HL-60 (cell line): ENCODE measurements at regions not wholly inside any gene's neighbourhood (a gene's known extent, or its start where the extent isn't known, plus 50 kb on each side); places are given as distances from the start of the nearest gene placed in this dataset.

Source experiments
- DNase-seq, 2 experiments: peaks; one replicate each; pipeline ENCODE4 v3.0.0-alpha.2; 2010 to 2020; ENCODE audit warnings: low read depth in 1 of 2, low spot score in 1 of 2
- H3K27ac ChIP-seq: fragments of 250-450 bp; sonication (Bioruptor Pico); replicated peaks from 2 replicates; pipeline ENCODE4 v1.5.1; 2020; ENCODE audit warnings: mild to moderate bottlenecking, moderate library complexity
- H3K27me3 ChIP-seq: fragments of 250-450 bp; sonication (Bioruptor Pico); 2 replicates; pipeline ENCODE4 v1.5.1; 2021; ENCODE audit warnings: mild to moderate bottlenecking, moderate library complexity; ENCODE audit not compliant: insufficient read depth, poor library complexity, severe bottlenecking
- H3K4me3 ChIP-seq: replicated peaks from 2 replicates; pipeline ENCODE4 v1.5.1; 2011; ENCODE audit warnings: mild to moderate bottlenecking, control low read depth, low read length; ENCODE audit not compliant: insufficient read depth
- GABPA ChIP-seq: IDR thresholded peaks from 2 replicates; pipeline ENCODE4 v1.6.1; 2012; ENCODE audit warnings: low read depth
- POLR2AphosphoS5 ChIP-seq: IDR thresholded peaks from 2 replicates; pipeline ENCODE4 v1.6.1; 2012; ENCODE audit warnings: low read depth
- SPI1 ChIP-seq: IDR thresholded peaks from 2 replicates; pipeline ENCODE4 v1.6.1; 2012; ENCODE audit warnings: low read depth, mild to moderate bottlenecking, borderline replicate concordance
- TF ChIP-seq, protein P1 (sequence below): IDR thresholded peaks from 2 replicates; pipeline ENCODE4 v1.6.1; 2012; ENCODE audit warnings: low read depth; ENCODE audit not compliant: insufficient replicate concordance
- TF ChIP-seq, protein P2 (sequence below): IDR thresholded peaks from one replicate; pipeline ENCODE4 v1.5.1; 2011; ENCODE audit warnings: low read length, control low read depth, inconsistent platforms; ENCODE audit not compliant: insufficient read depth

DNA sequence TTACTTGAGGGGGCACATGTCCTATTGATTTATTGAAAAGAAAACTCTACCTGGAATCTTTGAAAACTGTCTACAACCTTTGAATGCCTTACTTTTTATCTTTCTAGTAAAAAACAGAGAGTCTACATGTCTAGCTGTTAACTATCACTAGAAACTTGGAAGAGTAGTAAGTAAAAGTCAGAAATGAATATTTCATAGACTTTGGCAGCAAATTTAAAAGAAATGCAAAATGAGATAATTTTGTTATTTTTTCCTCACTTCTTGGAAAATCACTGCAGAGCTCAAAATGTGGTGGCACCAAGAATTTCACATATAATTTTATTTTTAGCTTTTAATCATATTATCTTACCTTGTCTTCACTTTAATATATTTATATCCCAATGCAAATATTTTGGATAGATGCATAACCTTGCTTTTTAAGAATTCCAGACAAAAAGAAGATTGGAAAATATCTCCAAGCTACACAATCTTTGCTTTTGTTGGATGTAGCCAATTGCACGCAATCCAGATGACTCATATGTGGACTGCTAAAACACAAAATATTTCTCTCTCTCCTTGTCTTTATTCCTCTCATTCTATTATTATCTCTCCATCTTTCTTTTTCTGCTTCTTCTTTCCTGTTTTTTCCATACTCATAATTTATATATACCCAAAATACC lies 92.2 kb upstream of the DSEL start:
- no peak for TF ChIP-seq POLR2AphosphoS5
- TF ChIP-seq GABPA = no peak
- TF ChIP-seq, protein P1, sequence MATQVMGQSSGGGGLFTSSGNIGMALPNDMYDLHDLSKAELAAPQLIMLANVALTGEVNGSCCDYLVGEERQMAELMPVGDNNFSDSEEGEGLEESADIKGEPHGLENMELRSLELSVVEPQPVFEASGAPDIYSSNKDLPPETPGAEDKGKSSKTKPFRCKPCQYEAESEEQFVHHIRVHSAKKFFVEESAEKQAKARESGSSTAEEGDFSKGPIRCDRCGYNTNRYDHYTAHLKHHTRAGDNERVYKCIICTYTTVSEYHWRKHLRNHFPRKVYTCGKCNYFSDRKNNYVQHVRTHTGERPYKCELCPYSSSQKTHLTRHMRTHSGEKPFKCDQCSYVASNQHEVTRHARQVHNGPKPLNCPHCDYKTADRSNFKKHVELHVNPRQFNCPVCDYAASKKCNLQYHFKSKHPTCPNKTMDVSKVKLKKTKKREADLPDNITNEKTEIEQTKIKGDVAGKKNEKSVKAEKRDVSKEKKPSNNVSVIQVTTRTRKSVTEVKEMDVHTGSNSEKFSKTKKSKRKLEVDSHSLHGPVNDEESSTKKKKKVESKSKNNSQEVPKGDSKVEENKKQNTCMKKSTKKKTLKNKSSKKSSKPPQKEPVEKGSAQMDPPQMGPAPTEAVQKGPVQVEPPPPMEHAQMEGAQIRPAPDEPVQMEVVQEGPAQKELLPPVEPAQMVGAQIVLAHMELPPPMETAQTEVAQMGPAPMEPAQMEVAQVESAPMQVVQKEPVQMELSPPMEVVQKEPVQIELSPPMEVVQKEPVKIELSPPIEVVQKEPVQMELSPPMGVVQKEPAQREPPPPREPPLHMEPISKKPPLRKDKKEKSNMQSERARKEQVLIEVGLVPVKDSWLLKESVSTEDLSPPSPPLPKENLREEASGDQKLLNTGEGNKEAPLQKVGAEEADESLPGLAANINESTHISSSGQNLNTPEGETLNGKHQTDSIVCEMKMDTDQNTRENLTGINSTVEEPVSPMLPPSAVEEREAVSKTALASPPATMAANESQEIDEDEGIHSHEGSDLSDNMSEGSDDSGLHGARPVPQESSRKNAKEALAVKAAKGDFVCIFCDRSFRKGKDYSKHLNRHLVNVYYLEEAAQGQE = no peak
- no peak for TF ChIP-seq SPI1
- TF ChIP-seq, protein P2, sequence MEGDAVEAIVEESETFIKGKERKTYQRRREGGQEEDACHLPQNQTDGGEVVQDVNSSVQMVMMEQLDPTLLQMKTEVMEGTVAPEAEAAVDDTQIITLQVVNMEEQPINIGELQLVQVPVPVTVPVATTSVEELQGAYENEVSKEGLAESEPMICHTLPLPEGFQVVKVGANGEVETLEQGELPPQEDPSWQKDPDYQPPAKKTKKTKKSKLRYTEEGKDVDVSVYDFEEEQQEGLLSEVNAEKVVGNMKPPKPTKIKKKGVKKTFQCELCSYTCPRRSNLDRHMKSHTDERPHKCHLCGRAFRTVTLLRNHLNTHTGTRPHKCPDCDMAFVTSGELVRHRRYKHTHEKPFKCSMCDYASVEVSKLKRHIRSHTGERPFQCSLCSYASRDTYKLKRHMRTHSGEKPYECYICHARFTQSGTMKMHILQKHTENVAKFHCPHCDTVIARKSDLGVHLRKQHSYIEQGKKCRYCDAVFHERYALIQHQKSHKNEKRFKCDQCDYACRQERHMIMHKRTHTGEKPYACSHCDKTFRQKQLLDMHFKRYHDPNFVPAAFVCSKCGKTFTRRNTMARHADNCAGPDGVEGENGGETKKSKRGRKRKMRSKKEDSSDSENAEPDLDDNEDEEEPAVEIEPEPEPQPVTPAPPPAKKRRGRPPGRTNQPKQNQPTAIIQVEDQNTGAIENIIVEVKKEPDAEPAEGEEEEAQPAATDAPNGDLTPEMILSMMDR = no peak
- DNase-seq = no peak
- H3K27ac ChIP-seq = no peak overlapping the region

DNA sequence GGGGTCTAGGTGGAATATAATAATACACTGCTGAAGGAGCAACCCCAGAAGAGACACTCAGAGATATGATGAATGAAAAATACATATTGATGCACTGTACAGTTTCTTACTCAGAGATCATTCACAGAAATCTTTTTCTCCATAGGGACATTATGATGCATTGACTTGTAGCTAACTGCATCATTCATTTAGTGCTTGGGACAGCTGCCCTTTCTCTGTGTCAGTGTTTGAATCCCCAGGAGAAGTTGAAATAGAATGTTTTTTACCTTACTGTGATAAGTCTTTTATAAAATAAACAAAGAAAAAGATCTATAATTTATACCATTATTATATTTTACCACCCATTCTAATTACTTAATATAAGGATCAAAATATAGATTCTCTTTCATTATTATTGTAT lies 91.7 kb upstream of the DSEL start:
- no peak for TF ChIP-seq POLR2AphosphoS5
- TF ChIP-seq, protein P1 = no peak
- TF ChIP-seq GABPA = no peak
- no peak for TF ChIP-seq SPI1
- TF ChIP-seq, protein P2 = no peak
- Histone ChIP-seq H3K27ac (no peak overlapping the region), H3K4me3 (no peak overlapping the region), H3K27me3 (no peaks in the 10 kb centered on the region)
- DNase-seq = no peak

More for the DNA sequence above, 92.2 kb upstream of the DSEL start:
- no peak overlapping the region for H3K4me3 ChIP-seq
- no peaks in the 10 kb centered on the region for H3K27me3 ChIP-seq

DNA sequence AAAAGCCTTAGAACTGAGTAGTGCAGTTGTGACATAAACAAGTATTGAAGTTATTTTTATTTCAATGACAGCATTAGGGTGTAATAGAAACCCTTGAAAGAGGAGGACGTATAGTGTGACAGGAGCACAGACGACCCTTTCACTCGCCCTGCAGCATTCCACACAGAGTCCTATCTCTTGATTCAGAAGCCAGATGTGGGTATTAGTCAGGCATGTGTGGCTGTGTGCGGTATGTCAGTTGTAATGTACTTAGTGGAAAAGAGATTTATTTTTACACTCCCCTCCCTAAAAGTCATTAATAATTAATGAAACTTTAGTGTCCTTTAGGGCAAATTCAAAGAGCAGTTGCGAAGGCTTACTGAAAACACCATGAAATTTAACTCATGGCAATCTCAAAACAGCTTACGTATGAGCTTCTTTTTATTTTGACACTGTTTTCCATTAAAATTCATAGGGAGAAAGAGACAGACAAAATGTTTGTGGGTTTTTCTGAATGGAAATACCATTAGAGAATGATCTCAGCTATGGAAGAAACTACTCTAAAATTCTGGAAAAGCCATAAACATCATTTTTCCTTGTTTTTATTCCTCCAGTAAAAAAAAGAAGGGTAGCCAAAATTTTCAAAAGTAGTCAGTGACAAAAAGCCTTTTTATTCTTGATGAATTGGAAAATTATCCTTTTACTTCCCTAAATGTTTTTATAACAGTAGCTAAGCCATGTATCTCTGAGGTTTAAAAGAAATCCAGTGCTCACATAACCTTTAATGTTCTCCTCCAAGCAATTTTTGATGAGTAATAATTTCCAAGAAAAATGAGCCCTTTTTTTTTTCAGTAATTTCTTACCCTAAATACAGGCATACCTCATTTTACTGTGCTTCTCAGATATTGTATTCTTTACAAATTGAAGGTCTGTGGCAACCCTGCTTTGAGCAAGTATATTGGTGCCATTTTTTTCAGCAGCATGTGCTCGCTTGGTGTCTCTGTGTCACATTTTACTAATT lies 84.0 kb upstream of the DSEL start:
- Histone ChIP-seq H3K4me3 (no peak overlapping the region), H3K27me3 (no peaks in the 10 kb centered on the region), H3K27ac (no peak overlapping the region)
- DNase-seq = no peak
- TF ChIP-seq, protein P1 = no peak
- TF ChIP-seq GABPA (no peak), SPI1 (no peak), POLR2AphosphoS5 (no peak)
- TF ChIP-seq, protein P2 = no peak
